SK-N-SH treated with all-trans-retinoic acid at 6 μM for 48 hours (cell line): ENCODE measurements at regions not wholly inside any gene's neighbourhood (a gene's known extent, or its start where the extent isn't known, plus 50 kb on each side); places are given as distances from the start of the nearest gene placed in this dataset.

ENCODE experiments used
- ATAC-seq: fragments of 200-7000 bp; cut with Tn5 transposase; 3 replicates; pipeline ENCODE4 v1.9.1; 2020; ENCODE audit warnings: mild to moderate bottlenecking, moderate library complexity
- ARNTL ChIP-seq: fragments of 450-650 bp; formaldehyde crosslinking; IDR thresholded peaks from 2 replicates; pipeline ENCODE4 v1.5.0; 2020; ENCODE audit warnings: low read depth, mild to moderate bottlenecking, moderate library complexity, borderline replicate concordance
- BACH2 ChIP-seq: fragments of 250-450 bp; sonication (Bioruptor Pico); IDR thresholded peaks from 2 replicates; pipeline ENCODE4 v1.9.0; 2021; ENCODE audit warnings: mild to moderate bottlenecking, borderline replicate concordance
- CREB5 ChIP-seq: fragments of 250-450 bp; sonication (Bioruptor Pico); IDR thresholded peaks from 2 replicates; pipeline ENCODE4 v1.5.1; 2020; ENCODE audit warnings: low read depth, mild to moderate bottlenecking, moderate library complexity
- CSDC2 ChIP-seq: fragments of 250-450 bp; sonication (Bioruptor Pico); IDR thresholded peaks from 2 replicates; pipeline ENCODE4 v1.5.0; 2020; ENCODE audit warnings: mild to moderate bottlenecking, moderate library complexity
- CSRNP3 ChIP-seq: fragments of 250-450 bp; sonication (Bioruptor Pico); IDR thresholded peaks from 2 replicates; pipeline ENCODE4 v1.5.1; 2021; ENCODE audit warnings: mild to moderate bottlenecking, moderate library complexity
- ESRRG ChIP-seq: fragments of 250-450 bp; sonication (Bioruptor Pico); IDR thresholded peaks from 2 replicates; pipeline ENCODE4 v1.6.1; 2021; ENCODE audit warnings: mild to moderate bottlenecking
- GLIS3 ChIP-seq: fragments of 250-450 bp; sonication (Bioruptor Pico); IDR thresholded peaks from 2 replicates; pipeline ENCODE4 v1.5.0; 2020; ENCODE audit warnings: mild to moderate bottlenecking, moderate library complexity
- ISL1 ChIP-seq: fragments of 250-450 bp; sonication (Bioruptor Pico); IDR thresholded peaks from 2 replicates; pipeline ENCODE4 v2.1.2; 2022; ENCODE audit warnings: mild to moderate bottlenecking, moderate library complexity
- OSR1 ChIP-seq: fragments of 250-450 bp; sonication (Bioruptor Pico); IDR thresholded peaks from 2 replicates; pipeline ENCODE4 v1.8.0; 2022; ENCODE audit warnings: moderate library complexity, mild to moderate bottlenecking, inconsistent platforms
- PATZ1 ChIP-seq: fragments of 250-450 bp; sonication (Bioruptor Pico); IDR thresholded peaks from 2 replicates; pipeline ENCODE4 v1.8.0; 2020; ENCODE audit warnings: mild to moderate bottlenecking, moderate library complexity, borderline replicate concordance
- POU6F1 ChIP-seq: fragments of 250-450 bp; sonication (Bioruptor Pico); IDR thresholded peaks from 2 replicates; pipeline ENCODE4 v1.8.0; 2021; ENCODE audit warnings: low read depth, mild to moderate bottlenecking, moderate library complexity, borderline replicate concordance
- RARB ChIP-seq: fragments of 250-450 bp; sonication (Bioruptor Pico); IDR thresholded peaks from 2 replicates; pipeline ENCODE4 v1.8.0; 2021; ENCODE audit warnings: mild to moderate bottlenecking, moderate library complexity
- SNAI2 ChIP-seq: fragments of 250-450 bp; sonication (Bioruptor Pico); IDR thresholded peaks from 2 replicates; pipeline ENCODE4 v1.5.0; 2020; ENCODE audit warnings: mild to moderate bottlenecking, moderate library complexity
- TCF4 ChIP-seq: fragments of 250-450 bp; sonication (Bioruptor Pico); IDR thresholded peaks from 2 replicates; pipeline ENCODE4 v1.8.0; 2021; ENCODE audit warnings: mild to moderate bottlenecking, moderate library complexity, borderline replicate concordance
- TOX ChIP-seq: fragments of 250-450 bp; sonication (Bioruptor Pico); IDR thresholded peaks from 2 replicates; pipeline ENCODE4 v1.8.0; 2021; ENCODE audit warnings: mild to moderate bottlenecking, moderate library complexity, borderline replicate concordance
- TSHZ2 ChIP-seq: fragments of 250-450 bp; sonication (Bioruptor Pico); IDR thresholded peaks from 2 replicates; pipeline ENCODE4 v1.5.0; 2020; ENCODE audit warnings: mild to moderate bottlenecking, moderate library complexity
- ZC3H10 ChIP-seq: fragments of 250-450 bp; sonication (Bioruptor Pico); IDR thresholded peaks from 2 replicates; pipeline ENCODE4 v1.5.1; 2021; ENCODE audit warnings: mild to moderate bottlenecking, moderate library complexity
- ZFP30 ChIP-seq: fragments of 450-650 bp; formaldehyde crosslinking; IDR thresholded peaks from 2 replicates; pipeline ENCODE4 v1.5.0; 2022; ENCODE audit warnings: mild to moderate bottlenecking, moderate library complexity
- ZNF70 ChIP-seq: fragments of 450-650 bp; formaldehyde crosslinking; IDR thresholded peaks from 2 replicates; pipeline ENCODE4 v1.5.0; 2020; ENCODE audit warnings: mild to moderate bottlenecking, moderate library complexity
- ZNF8 ChIP-seq: fragments of 450-650 bp; formaldehyde crosslinking; IDR thresholded peaks from 2 replicates; pipeline ENCODE4 v1.5.0; 2020; ENCODE audit warnings: mild to moderate bottlenecking, moderate library complexity

GRCh38 chr2:113838744-113839444 is 51.0 kb upstream of the ACTR3 start:
- ATAC-seq = no peak
- TF ChIP-seq ESRRG (CRISPR knock-in tag) = no peak
- TF ChIP-seq ZNF8 = no peak
- no peak for TF ChIP-seq PATZ1 (CRISPR knock-in tag)
- TF ChIP-seq OSR1 (CRISPR knock-in tag) = no peak
- no peak for TF ChIP-seq RARB (CRISPR knock-in tag)
- no peak for TF ChIP-seq CSRNP3
- no peak for TF ChIP-seq ZFP30 (CRISPR knock-in tag)
- no peak for TF ChIP-seq ARNTL
- TF ChIP-seq ZNF70 (CRISPR knock-in tag) = no peak
- TF ChIP-seq TSHZ2 (CRISPR knock-in tag) = no peak
- no peak for TF ChIP-seq CSDC2

- TF ChIP-seq TOX (CRISPR knock-in tag) (no peak), BACH2 (CRISPR knock-in tag) (no peak), ZNF70 (CRISPR knock-in tag) (no peak), TCF4 (no peak), ISL1 (CRISPR knock-in tag) (no peak), OSR1 (CRISPR knock-in tag) (no peak), ZNF8 (no peak), CREB5 (no peak), ZC3H10 (CRISPR knock-in tag) (no peak), ARNTL (no peak), TSHZ2 (CRISPR knock-in tag) (no peak)
- no peak for ATAC-seq
These were observed 51.6 kb upstream of the ACTR3 start for GRCh38 chr2:113838277-113838676.

GRCh38 chr2:113834051-113834730 is 55.7 kb upstream of the ACTR3 start:
- TF ChIP-seq POU6F1 (CRISPR knock-in tag) = no peak
- no peak for TF ChIP-seq CREB5
- TF ChIP-seq TCF4 = no peak
- no peak for TF ChIP-seq SNAI2 (CRISPR knock-in tag)
- TF ChIP-seq ARNTL = no peak
- TF ChIP-seq ZFP30 (CRISPR knock-in tag) = no peak
- no peak for TF ChIP-seq GLIS3 (CRISPR knock-in tag)
- no peak for TF ChIP-seq TOX (CRISPR knock-in tag)
- no peak for TF ChIP-seq OSR1 (CRISPR knock-in tag)
- TF ChIP-seq PATZ1 (CRISPR knock-in tag) = no peak
- TF ChIP-seq BACH2 (CRISPR knock-in tag) = no peak
- TF ChIP-seq ISL1 (CRISPR knock-in tag) = no peak
- TF ChIP-seq ZC3H10 (CRISPR knock-in tag) = no peak
- ATAC-seq = no peak
